Coronary artery (tissue), 2 donors: ENCODE measurements at regions not wholly inside any gene's neighbourhood (a gene's known extent, or its start where the extent isn't known, plus 50 kb on each side); places are given as distances from the start of the nearest gene placed in this dataset.
"Not testable (repeated sequence)": the region's sequence is repeated elsewhere in the genome, so short reads cannot be mapped to it uniquely, and the experiment has no call there.

Experiments used
- DNase-seq: peaks from one replicate; pipeline ENCODE4 v3.0.0-alpha.2; 2017; ENCODE audit warnings: low spot score
- H3K27ac ChIP-seq, 2 donors: fragments of 200-600 bp; sonication (generic); one replicate each; pipeline ENCODE4 v1.5.1; 2016 to 2019
- H3K4me3 ChIP-seq: fragments of 200-600 bp; sonication (generic); 2 replicates; pipeline ENCODE4 v1.5.1; 2016; ENCODE audit warnings: mild to moderate bottlenecking, moderate library complexity
- TF ChIP-seq, protein P1 (sequence below): fragments of 200-600 bp; sonication (generic); IDR thresholded peaks from one replicate; pipeline ENCODE4 v1.5.1; 2019; ENCODE audit warnings: antibody characterized with exemption

DNA sequence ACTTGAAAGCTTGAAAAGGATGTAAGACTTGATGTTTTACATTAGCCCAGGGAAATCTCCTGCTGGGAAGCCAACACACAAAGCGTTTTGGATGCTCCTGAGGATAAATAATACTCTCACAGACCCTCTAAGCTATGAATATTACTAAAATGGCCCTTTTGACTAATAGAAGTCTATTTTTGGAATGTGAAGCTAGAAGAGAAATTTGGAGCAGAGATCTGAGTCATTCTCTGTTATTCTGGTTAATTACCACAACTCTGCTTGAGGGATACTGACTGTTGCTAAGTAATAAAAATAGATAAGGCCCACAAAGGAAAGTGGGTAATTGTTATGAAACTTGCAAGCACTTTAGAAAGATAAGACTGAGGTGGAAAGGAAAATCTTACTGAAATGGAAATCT lies 346.2 kb upstream of the STXBP6 start:
- H3K4me3 ChIP-seq, result no peak overlapping the region
- TF ChIP-seq, protein P1, sequence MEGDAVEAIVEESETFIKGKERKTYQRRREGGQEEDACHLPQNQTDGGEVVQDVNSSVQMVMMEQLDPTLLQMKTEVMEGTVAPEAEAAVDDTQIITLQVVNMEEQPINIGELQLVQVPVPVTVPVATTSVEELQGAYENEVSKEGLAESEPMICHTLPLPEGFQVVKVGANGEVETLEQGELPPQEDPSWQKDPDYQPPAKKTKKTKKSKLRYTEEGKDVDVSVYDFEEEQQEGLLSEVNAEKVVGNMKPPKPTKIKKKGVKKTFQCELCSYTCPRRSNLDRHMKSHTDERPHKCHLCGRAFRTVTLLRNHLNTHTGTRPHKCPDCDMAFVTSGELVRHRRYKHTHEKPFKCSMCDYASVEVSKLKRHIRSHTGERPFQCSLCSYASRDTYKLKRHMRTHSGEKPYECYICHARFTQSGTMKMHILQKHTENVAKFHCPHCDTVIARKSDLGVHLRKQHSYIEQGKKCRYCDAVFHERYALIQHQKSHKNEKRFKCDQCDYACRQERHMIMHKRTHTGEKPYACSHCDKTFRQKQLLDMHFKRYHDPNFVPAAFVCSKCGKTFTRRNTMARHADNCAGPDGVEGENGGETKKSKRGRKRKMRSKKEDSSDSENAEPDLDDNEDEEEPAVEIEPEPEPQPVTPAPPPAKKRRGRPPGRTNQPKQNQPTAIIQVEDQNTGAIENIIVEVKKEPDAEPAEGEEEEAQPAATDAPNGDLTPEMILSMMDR, result no peak
- DNase-seq, result no peak
- no peak overlapping the region for H3K27ac ChIP-seq

DNA sequence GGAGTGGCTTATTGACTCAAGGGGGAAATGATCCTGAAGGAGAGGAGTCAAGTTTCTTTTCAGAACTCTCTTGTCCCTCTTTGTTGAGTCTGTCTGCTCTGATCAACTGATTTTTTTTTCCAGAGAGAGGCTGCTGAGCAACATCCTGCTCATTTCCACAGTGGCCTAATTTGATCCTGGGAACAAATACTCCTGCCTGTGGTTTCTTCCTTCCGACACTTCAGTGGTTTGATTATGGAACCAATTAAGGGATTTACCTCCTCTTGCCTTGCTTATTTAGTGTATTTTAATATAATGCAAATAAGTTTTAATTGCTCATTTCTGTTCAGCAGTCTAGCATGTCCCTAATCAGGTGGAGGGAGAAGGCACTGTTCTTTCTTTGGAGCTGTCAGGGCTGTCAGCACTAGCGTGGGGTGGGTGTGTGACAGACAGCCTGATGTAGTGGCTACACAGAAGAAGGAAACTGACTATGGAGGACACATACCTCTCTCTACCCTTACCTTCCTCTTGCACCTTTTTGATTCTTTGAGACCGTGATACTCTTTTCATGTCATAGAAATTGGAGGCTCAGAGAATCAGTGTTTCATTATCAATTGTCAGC lies 344.9 kb upstream of the STXBP6 start:
- TF ChIP-seq, protein P1, result no peak
- DNase-seq, result no peak
- Histone ChIP-seq H3K27ac (no peak overlapping the region), H3K4me3 (no peak overlapping the region)

DNA sequence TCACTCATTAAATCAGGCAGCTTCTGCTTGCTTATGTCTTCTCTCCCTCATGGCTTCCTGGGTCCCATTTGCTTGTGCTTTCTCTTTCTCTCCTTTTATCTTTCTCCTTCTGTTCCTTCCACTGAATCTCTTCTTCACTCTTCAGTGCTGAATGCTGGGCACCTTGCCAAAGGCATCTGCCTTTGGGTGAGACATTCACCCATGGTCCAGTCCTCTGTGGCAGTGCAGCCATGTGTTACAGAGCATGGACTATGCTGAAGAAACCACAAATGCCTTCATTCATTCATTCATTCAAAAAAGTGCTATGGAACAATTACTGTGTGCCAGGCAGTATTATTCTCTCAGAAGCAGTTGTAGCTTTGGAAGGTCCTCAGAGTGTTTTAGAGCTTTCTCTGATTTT lies 344.4 kb upstream of the STXBP6 start:
- H3K27ac ChIP-seq, result no peak overlapping the region
- no peak for DNase-seq
- H3K4me3 ChIP-seq, result no peak overlapping the region
- TF ChIP-seq, protein P1, result no peak

DNA sequence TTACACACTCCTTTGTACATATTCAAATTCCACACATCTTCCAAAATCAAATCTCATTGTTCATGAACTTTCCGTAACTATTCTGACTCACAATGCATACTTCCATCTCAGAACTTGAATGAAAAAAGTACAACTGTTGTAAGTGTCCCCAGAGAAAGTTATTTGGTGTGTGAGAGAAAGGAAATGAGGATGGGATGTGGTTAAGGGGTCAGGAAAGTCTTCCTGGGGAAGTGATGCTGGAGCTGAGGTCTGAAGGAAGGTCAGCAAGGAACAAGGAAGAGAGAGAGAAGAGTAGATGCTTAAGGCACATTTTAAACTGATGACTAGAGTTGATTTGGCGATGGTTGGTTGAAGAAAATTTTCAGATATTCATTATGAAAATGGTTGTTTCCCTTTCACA lies 340.0 kb upstream of the STXBP6 start:
- no peak overlapping the region for H3K4me3 ChIP-seq
- H3K27ac ChIP-seq, result no peak overlapping the region
- no peak for DNase-seq
- TF ChIP-seq, protein P1, result no peak

DNA sequence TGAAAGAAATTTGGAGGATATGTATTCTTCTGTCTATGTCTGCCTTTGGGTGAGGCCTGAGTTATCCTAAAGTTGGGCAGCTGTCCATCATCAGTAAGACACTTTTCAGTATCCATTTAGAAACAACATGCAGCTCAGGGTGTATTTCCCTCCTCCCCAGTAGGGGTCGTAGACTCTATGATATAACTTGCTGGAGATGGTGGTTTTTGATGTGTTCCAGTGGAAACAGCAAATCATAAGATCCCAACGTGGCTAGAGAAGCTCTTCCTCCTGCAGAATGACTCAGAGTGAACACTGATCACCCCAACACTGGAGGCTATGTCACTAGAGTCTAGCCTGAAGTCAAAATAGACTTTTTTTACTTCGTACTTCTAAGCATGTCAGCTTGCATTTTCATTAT lies 331.6 kb upstream of the STXBP6 start:
- no peak overlapping the region for H3K27ac ChIP-seq
- no peak overlapping the region for H3K4me3 ChIP-seq
- DNase-seq, result no peak
- TF ChIP-seq, protein P1, result no peak

DNA sequence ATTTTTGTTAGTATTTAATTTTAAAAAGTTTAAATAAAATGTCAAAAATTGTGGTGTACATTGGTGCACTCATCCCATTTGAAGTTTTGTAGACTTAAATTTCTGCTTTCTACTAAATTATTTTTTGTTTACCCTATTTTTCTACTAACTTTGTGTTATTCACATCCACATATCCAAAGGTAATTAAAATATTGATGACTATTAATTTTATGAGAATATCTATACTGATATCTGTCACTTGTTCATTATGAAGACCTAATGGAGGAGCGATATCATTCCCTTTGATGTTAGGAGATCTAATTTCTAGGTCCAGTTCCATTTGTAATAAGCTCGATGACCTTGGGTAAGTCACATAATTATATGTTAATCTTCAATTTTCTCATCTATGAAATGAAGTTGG lies 325.7 kb upstream of the STXBP6 start:
- DNase-seq, result no peak
- H3K4me3 ChIP-seq, result no peak overlapping the region
- no peak overlapping the region for H3K27ac ChIP-seq
- TF ChIP-seq, protein P1, result no peak

DNA sequence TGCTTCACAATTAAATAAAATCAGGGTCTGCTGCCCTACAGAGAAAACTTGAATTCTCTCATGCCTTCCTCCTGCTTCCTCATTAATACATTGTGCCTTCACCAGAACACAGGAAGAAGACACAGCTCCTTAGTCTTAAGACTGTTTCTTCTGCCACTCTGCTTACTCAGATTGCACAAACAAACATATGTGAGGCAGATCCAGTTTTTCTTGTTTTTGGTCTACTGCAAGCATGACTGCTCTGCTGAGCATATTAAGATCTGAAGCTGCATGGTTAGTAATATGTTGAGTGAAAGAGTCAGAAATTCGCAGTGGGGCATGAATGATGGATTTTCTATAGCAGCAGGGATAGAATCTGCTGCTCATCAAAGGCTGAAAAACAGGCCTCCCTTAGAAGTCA lies 321.1 kb upstream of the STXBP6 start:
- Histone ChIP-seq H3K4me3 (no peak overlapping the region), H3K27ac (no peak overlapping the region)
- TF ChIP-seq, protein P1, result no peak
- no peak for DNase-seq

DNA sequence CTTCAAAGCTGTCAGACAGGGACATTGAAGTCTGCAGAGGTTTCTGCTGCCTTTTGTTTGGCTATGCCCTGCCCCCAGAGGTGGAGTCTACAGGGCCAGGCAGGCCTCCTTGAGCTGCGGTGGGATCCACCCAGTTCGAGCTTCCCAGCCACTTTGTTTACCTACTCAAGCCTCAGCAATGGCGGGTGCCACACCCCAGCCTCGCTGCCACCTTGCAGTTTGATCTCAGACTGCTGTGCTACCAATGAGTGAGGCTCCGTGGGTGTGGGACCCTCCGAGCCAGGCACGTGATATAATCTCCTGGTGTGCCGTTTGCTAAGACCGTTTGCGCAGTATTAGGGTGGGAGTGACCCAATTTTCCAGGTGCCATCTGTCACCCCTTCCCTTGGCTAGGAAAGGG lies 320.1 kb upstream of the STXBP6 start:
- H3K27ac ChIP-seq, DNase-seq, H3K4me3 ChIP-seq: not testable (repeated sequence)
